HG03354 (cell line): ENCODE measurements at regions not wholly inside any gene's neighbourhood (a gene's known extent, or its start where the extent isn't known, plus 50 kb on each side); places are given as distances from the start of the nearest gene placed in this dataset.
A peak's percentile ranks its signal among the peaks of the same experiment; 100 is the strongest.
"Not testable (repeated sequence)": the region's sequence is repeated elsewhere in the genome, so short reads cannot be mapped to it uniquely, and the experiment has no call there.

ENCODE experiments used
- ATAC-seq: cut with Tn5 transposase; IDR thresholded peaks from one replicate; pipeline ENCODE4 v1.9.1; 2021; ENCODE audit warnings: mild to moderate bottlenecking; ENCODE audit not compliant: unreplicated experiment, poor library complexity, severe bottlenecking

DNA sequence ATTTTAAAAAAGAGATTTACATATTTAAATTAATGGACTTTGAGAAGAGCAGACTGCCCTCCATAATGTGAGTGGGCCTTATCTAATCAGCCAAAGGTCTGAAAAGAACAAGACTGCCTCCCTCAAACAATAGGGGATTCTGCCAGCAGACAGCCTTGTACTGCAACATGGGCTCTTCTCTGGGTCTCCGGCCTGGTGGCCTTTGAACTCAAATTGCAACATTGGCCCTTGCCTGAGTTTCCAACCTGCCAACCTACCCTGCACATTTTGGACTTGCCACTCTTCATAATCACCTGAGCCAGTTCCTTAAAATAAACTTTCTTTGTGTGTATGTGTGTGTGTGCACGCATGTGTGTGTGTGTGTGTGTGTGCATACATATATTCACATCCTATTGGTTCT, 90.8 kb upstream of the OTUD4 start:
- ATAC-seq: no peak

DNA sequence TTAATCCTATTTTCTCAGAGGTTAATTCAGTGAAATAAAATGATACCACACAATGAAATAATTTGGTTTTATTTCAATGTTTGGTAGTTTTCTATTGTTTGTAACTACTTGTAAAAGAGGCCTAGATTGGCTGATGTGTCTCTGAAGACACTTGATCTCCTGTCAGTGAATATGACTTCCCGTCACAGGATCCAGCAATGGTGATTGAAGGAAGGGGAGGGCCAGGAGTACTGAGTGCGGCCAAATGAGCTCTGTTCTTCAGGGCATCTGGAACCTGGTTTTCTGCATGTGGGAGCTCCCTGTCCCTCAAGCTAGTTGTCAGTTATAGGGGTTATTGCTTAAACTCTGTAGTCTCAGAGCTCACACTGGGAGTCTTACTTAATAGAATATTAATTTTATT, 86.5 kb upstream of the OTUD4 start:
- ATAC-seq: no peak

DNA sequence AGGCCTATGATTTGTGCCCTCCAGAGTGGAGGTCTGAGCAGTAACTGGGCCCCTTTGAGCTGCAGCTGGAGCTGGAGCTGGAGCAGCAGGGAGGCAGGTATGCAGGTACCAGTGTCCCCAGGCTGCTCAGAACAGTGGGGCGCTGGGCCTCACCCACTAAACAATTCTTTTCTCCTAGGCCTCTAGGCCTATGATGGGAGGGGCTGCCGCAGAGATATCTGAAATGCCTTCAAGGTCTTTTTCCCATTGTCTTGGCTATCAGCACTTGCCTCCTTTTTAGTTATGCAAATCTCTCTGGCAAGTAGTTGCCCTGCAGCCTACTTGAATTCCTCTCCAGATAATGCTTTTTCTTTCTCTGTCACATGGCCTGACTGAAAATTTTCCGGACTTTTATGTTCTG, 79.7 kb upstream of the OTUD4 start:
- no peak for ATAC-seq

DNA sequence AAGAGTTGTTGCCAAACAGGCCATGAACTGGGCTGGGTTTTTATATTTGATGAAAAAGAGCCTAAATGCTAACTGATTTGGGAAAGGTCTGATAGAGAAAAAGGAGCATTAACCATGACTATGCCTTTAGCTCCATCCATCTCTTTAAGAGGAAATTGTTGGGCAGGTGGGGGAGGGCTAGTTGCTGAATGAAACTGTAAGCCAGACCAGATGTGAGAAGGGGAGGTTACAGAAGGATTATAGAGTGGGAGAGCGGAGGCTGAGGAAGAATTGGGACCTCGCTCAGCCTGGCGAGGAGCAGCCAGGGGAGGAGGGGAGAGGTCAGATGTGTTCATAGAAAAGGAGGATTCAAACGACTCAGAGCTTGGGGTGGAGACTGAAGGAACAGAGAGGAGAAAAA, 74.9 kb upstream of the OTUD4 start:
- not testable (repeated sequence) for ATAC-seq

DNA sequence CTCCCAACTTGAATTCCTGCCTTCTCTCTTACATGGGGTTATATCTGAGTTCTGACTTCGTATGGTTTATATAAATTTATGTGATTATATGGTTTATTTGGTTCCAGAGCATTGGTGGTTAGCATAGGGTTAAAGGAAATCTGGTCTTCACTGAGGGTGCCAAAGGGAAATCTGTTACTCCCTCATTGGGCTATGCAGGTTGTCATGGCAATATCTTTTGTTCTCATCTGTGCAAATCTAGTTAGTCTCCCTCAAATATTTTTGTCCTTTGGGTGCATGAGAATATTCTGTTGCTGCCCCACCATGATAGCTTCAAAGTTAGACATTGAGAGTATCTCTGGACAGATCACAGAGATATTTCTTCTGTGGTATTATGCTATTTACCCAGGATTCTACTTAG, 71.8 kb upstream of the OTUD4 start:
- ATAC-seq: no peak

DNA sequence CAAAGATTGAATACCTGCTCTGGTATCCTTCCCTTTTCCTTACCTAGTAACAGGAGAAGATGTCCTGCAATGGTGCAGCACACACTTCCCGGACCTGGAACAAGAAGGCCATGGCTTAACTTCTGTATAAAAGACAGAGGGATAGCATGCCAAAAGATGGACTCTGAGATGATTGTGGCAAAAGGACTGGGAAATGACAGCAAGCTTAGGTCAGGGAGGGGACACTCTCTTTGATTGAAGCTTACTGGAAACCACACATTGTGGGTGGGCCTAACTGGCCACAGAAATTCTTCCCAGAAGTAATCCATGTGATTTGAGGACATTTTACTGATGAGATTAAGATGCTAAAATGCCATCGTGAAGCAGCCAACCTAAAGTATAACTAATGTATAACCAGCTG, 71.0 kb upstream of the OTUD4 start:
- no peak for ATAC-seq

DNA sequence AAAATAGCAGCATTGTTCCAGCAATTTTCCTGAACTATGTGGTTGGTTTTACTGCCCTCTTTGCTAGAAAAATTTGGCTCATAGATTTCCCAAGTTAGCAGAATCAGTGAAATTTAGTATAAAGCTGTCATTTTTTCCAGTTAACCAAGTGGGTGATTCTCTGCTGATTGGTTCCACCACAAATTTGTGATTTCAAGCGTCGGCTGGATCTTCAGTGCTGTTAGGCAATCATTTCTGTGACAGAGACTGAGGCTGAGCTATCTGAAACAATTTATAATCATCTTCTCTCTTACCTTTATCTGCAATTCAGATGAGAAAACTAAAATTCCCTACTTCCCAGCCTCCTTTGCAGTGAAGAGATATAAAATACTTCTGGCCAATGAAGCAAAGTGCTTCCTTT, 68.6 kb upstream of the OTUD4 start:
- ATAC-seq: no peak

DNA sequence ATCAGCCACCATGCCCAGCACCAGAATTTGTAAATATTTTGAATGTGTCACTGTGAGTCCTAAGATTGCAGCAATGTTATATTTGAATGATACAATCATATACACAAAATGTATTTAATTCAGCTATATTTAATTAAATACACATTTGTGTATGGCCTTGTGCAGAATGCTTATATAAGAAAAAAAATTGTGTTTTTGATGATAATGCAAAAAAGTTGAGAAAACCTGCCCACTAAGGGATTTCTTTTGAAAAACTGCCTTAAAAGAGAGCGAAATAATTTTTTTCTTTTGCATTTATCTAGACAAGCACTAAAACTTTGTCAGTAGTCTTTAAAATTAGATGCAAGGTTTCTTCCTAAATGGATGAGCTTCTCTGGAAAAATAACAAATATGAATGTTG, 68.1 kb upstream of the OTUD4 start:
- no peak for ATAC-seq

DNA sequence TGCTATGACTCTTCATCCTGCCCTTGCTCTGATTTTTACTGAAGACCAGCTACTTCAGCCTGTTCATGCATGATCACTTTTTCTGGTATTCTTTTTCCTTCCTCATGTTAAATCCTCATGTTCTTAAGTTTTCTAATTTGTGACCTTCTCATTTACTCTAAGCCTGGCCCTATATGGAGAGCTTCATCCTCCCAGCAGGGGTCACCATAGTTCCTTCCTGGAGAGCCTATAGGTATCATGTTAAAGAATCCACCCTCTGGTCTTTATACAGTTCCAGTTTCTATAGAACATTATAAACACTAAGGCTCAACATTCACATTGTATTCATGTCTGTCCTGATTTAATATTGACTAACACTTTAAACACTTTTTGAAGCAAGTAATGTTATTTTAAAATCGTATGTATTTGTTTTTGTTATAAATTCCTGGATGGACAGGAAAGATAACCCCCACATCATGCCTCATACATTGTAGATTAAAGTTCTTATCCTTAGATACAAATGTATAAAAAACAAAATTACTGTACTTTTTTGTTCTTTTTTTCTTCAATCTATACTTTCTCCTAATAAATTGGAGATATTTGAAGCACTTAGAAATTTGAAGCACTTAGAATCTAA, 53.8 kb upstream of the OTUD4 start:
- peak; percentile 99 for ATAC-seq

DNA sequence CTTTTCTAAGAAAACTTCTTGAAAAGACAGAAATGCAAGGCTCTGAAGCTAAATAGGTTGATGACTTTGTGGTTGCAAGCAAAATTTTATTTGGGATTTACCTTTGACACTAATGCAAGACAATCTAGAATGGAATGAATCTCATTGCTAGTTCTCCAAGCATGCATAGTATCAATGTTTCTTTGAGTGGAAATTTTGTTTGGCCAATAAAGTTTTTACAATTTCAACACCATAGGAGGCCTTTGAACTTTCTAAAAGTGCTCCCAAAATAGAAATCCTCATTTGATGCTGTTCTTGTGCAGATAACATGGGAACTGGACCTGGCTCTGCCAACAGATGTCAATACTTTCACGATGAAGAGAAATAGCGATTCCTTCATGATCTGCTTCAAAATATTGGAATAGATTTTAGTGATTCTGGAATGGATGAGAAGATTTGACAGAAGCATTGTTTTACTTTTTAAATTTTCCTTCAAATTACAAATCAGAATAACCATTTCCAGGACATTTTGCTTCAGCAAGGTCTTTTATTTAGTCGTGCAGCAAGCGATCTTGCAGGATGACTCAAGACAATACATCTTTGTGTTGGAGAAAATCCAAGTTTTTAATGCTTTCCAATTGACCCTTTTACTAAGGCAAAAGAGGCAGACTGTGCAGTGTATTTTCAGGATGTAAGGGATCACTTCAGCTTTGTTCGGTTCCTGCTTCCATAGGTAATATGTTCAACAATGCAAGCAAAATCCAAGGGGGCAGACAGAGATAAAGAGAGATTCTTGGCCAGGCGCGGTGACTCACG, 51.7 kb upstream of the OTUD4 start:
- no peak for ATAC-seq

DNA sequence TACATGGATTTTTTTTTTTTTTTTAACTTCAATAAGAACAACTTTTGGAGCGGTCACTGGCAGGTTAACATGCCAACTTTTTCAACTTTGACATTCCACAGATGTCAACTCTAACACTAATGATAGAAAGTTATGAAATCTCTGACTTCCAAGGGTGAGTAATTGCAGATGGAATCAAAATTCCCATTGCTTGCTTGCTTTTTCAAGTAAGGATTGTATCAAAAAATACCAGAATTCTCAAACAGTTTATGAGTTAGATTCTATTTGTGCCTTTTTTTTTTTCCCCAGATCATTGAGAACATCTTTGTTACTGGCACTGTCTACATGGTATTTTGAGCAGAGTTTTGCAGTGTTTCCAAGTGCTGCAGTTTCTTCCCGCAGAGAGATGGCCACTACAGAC, 50.3 kb upstream of the OTUD4 start:
- ATAC-seq: no peak
